GF-D8 (cell line): ENCODE measurements at regions not wholly inside any gene's neighbourhood (a gene's known extent, or its start where the extent isn't known, plus 50 kb on each side); places are given as distances from the start of the nearest gene placed in this dataset.
"Not testable (repeated sequence)": the region's sequence is repeated elsewhere in the genome, so short reads cannot be mapped to it uniquely, and the experiment has no call there.

ENCODE experiments used
- DNase-seq: peaks from one replicate; lab custom pipeline; 2025; lab: John Stamatoyannopoulos, UW

- DNase-seq, result no peak
These were observed 953.4 kb upstream of the IGFBP7 start for GRCh38 chr4:58063404-58064160.

GRCh38 chr4:58061967-58062366 is 951.8 kb upstream of the IGFBP7 start:
- no peak for DNase-seq

- DNase-seq, result no peak
These were observed 940.3 kb upstream of the IGFBP7 start for GRCh38 chr4:58050439-58050838.

GRCh38 chr4:58048491-58048890 is 938.3 kb upstream of the IGFBP7 start:
- DNase-seq, result no peak

GRCh38 chr4:58042176-58042575 is 932.0 kb upstream of the IGFBP7 start:
- no peak for DNase-seq

- no peak for DNase-seq
These were observed 883.8 kb upstream of the IGFBP7 start for GRCh38 chr4:57993944-57994343.

- DNase-seq, result no peak
These were observed 879.2 kb upstream of the IGFBP7 start for GRCh38 chr4:57989430-57989829.

- DNase-seq, result no peak
These were observed 875.0 kb upstream of the IGFBP7 start for GRCh38 chr4:57985161-57985560.

- DNase-seq, result no peak
These were observed 870.9 kb upstream of the IGFBP7 start for GRCh38 chr4:57981123-57981522.

GRCh38 chr4:57974821-57975220 is 864.6 kb upstream of the IGFBP7 start:
- no peak for DNase-seq

- DNase-seq, result no peak
These were observed 863.6 kb upstream of the IGFBP7 start for GRCh38 chr4:57973819-57974218.

- DNase-seq, result no peak
These were observed 861.1 kb upstream of the IGFBP7 start for GRCh38 chr4:57971261-57971660.

GRCh38 chr4:57966987-57967760 is 857.0 kb upstream of the IGFBP7 start:
- no peak for DNase-seq

GRCh38 chr4:57965431-57965830 is 855.2 kb upstream of the IGFBP7 start:
- DNase-seq, result not testable (repeated sequence)

GRCh38 chr4:57945298-57945697 is 835.1 kb upstream of the IGFBP7 start:
- no peak for DNase-seq

- no peak for DNase-seq
These were observed 833.5 kb upstream of the IGFBP7 start for GRCh38 chr4:57943682-57944081.

GRCh38 chr4:57937326-57937725 is 827.1 kb upstream of the IGFBP7 start:
- DNase-seq, result not testable (repeated sequence)

- DNase-seq, result no peak
These were observed 816.1 kb upstream of the IGFBP7 start for GRCh38 chr4:57926311-57926710.

- DNase-seq, result no peak
These were observed 814.8 kb upstream of the IGFBP7 start for GRCh38 chr4:57924951-57925350.

- DNase-seq, result no peak
These were observed 806.3 kb upstream of the IGFBP7 start for GRCh38 chr4:57916479-57916878.

- DNase-seq, result no peak
These were observed 801.0 kb upstream of the IGFBP7 start for GRCh38 chr4:57911203-57911602.

- DNase-seq, result no peak
These were observed 800.0 kb upstream of the IGFBP7 start for GRCh38 chr4:57910151-57910550.

GRCh38 chr4:57905965-57906364 is 795.8 kb upstream of the IGFBP7 start:
- no peak for DNase-seq
